Caco-2 (cell line): ENCODE measurements at regions not wholly inside any gene's neighbourhood (a gene's known extent, or its start where the extent isn't known, plus 50 kb on each side); places are given as distances from the start of the nearest gene placed in this dataset.

ENCODE experiments used
- BruUV-seq: library from RNA; stranded (reverse); fragments of 400-500 nt; replicated peaks from 2 replicates; lab custom pipeline; 2021; lab: Mats Ljungman, UMichigan
- CTCF ChIA-PET: fragments of 300-600 bp; sonication (Branson Sonifier 250); formaldehyde crosslinking; loops from one replicate; lab custom pipeline; 2022; ENCODE audit warnings: antibody characterized with exemption; lab: Charles Lee
- POLR2A ChIA-PET: fragments of 300-600 bp; sonication (Branson Sonifier 250); formaldehyde crosslinking; loops from one replicate; lab custom pipeline; 2022; ENCODE audit warnings: antibody characterized with exemption; lab: Charles Lee
- DNase-seq, 2 experiments: peaks; one replicate each; pipeline versions ENCODE4 v3.0.0 to v3.0.0-alpha.2; 2020 to 2022
- H3K27me3 ChIP-seq: replicated peaks from 2 replicates; pipeline ENCODE4 v1.6.0; 2011; ENCODE audit warnings: low read length; ENCODE audit not compliant: control insufficient read depth, insufficient read depth
- H3K36me3 ChIP-seq: 2 replicates; pipeline ENCODE4 v1.5.1; 2011; ENCODE audit warnings: low read length; ENCODE audit not compliant: control insufficient read depth, insufficient read depth
- H3K4me1 ChIP-seq: fragments of 250-450 bp; sonication (Bioruptor Pico); 2 replicates; pipeline ENCODE4 v1.5.1; 2020; ENCODE audit warnings: mild to moderate bottlenecking
- H3K4me3 ChIP-seq: 2 replicates; pipeline ENCODE4 v1.5.1; 2011; ENCODE audit warnings: low read depth, mild to moderate bottlenecking, control low read depth, low read length
- H3K9me3 ChIP-seq: fragments of 250-450 bp; sonication (Bioruptor Pico); 2 replicates; pipeline ENCODE4 v1.5.1; 2020; ENCODE audit warnings: mild to moderate bottlenecking, moderate library complexity
- H3K27ac Mint-ChIP-seq: one replicate; pipeline ENCODE4 v1.8.0; 2022; ENCODE audit warnings: mixed read lengths; ENCODE audit not compliant: unreplicated experiment
- H3K27me3 Mint-ChIP-seq: one replicate; pipeline ENCODE4 v1.8.0; 2022; ENCODE audit warnings: mixed read lengths; ENCODE audit not compliant: insufficient read depth, unreplicated experiment
- H3K36me3 Mint-ChIP-seq: one replicate; pipeline ENCODE4 v1.8.0; 2022; ENCODE audit warnings: mild to moderate bottlenecking, mixed read lengths; ENCODE audit not compliant: insufficient read depth, unreplicated experiment
- H3K4me1 Mint-ChIP-seq: one replicate; pipeline ENCODE4 v1.8.0; 2022; ENCODE audit warnings: low read depth, mixed read lengths; ENCODE audit not compliant: unreplicated experiment
- H3K4me3 Mint-ChIP-seq: one replicate; pipeline ENCODE4 v1.8.0; 2022; ENCODE audit warnings: mild to moderate bottlenecking, moderate library complexity, mixed read lengths; ENCODE audit not compliant: unreplicated experiment
- H3K9me3 Mint-ChIP-seq: one replicate; pipeline ENCODE4 v1.8.0; 2022; ENCODE audit warnings: mixed read lengths; ENCODE audit not compliant: unreplicated experiment
- CTCF ChIP-seq, 2 experiments: fragments of 200-600 bp in 1 of 2; IDR thresholded peaks; 1 replicate in 1 of 2; 2 replicates in 1 of 2; pipeline versions ENCODE4 v1.5.1 to v1.8.0; 2011 to 2022; ENCODE audit warnings: antibody characterized with exemption in 1 of 2, control low read depth in 1 of 2, inconsistent platforms in 1 of 2, low read depth in 1 of 2, low read length in 1 of 2, mild to moderate bottlenecking in 1 of 2, moderate library complexity in 1 of 2; ENCODE audit not compliant: insufficient read depth in 1 of 2, severe bottlenecking in 1 of 2, unreplicated experiment in 1 of 2
- intact Hi-C: fragments of 100-400 bp; cut with micrococcal nuclease; formaldehyde crosslinking; loops from one replicate; pipeline ENCODE4 v1.10.0; 2022; ENCODE audit not compliant: unreplicated experiment

GRCh38 chr1:191368891-191369654 lies 789.2 kb upstream of the RGS18 start:
- Histone ChIP-seq H3K9me3 (no peaks in the 10 kb centered on the region), H3K27me3 (no peaks in the 10 kb centered on the region), H3K36me3 (no peaks in the 10 kb centered on the region), H3K4me1 (no peaks in the 10 kb centered on the region), H3K4me3 (no peak overlapping the region)
- Mint-ChIP-seq H3K4me1 (no peaks in the 10 kb centered on the region), H3K27ac (no peak overlapping the region), H3K27me3 (no peaks in the 10 kb centered on the region), H3K4me3 (no peak overlapping the region), H3K9me3 (no peaks in the 10 kb centered on the region), H3K36me3 (no peaks in the 10 kb centered on the region)
- DNase-seq, result no peak
- ChIA-PET POLR2A (no interaction called here), CTCF (no interaction called here)
- BruUV-seq, result no TSS peak
- intact Hi-C loops, result no loop called here
- no peak for TF ChIP-seq CTCF (IDR thresholded peaks at IDR 0.05; ENCODE audit: insufficient read depth in 1 of 2, low read depth in 1 of 2, low read length in 1 of 2, severe bottlenecking in 1 of 2, unreplicated experiment in 1 of 2)

- ChIA-PET CTCF (no interaction called here), POLR2A (no interaction called here)
- DNase-seq, result no peak
- no peak overlapping the region for H3K4me3 ChIP-seq
- no peaks in the 10 kb centered on the region for H3K36me3 Mint-ChIP-seq
- H3K4me1 Mint-ChIP-seq, result no peaks in the 10 kb centered on the region
- no peak overlapping the region for H3K4me3 Mint-ChIP-seq
- H3K4me1 ChIP-seq, result no peaks in the 10 kb centered on the region
- intact Hi-C loops, result no loop called here
- H3K27ac Mint-ChIP-seq, result no peak overlapping the region
- TF ChIP-seq CTCF (IDR thresholded peaks at IDR 0.05; ENCODE audit: insufficient read depth in 1 of 2, low read depth in 1 of 2, low read length in 1 of 2, severe bottlenecking in 1 of 2, unreplicated experiment in 1 of 2), result no peak
- no peaks in the 10 kb centered on the region for H3K27me3 ChIP-seq
- no peaks in the 10 kb centered on the region for H3K36me3 ChIP-seq
- BruUV-seq, result no TSS peak
- no peaks in the 10 kb centered on the region for H3K9me3 ChIP-seq
- H3K9me3 Mint-ChIP-seq, result peaks cover 19% of the 10 kb centered on the region
- H3K27me3 Mint-ChIP-seq, result no peaks in the 10 kb centered on the region
Observed at GRCh38 chr1:191371626-191372025, 786.6 kb upstream of the RGS18 start.

GRCh38 chr1:191388283-191388682 lies 770.0 kb upstream of the RGS18 start:
- H3K36me3 Mint-ChIP-seq, result no peaks in the 10 kb centered on the region
- no peak for DNase-seq
- intact Hi-C loops, result no loop called here
- H3K27me3 Mint-ChIP-seq, result no peaks in the 10 kb centered on the region
- no peaks in the 10 kb centered on the region for H3K4me1 ChIP-seq
- BruUV-seq, result no TSS peak
- ChIA-PET CTCF (no interaction called here), POLR2A (no interaction called here)
- H3K4me1 Mint-ChIP-seq, result no peaks in the 10 kb centered on the region
- H3K36me3 ChIP-seq, result no peaks in the 10 kb centered on the region
- peaks cover 10% of the 10 kb centered on the region; the same call in 1 of the 2 replicates for H3K9me3 ChIP-seq
- no peak for TF ChIP-seq CTCF (IDR thresholded peaks at IDR 0.05; ENCODE audit: insufficient read depth in 1 of 2, low read depth in 1 of 2, low read length in 1 of 2, severe bottlenecking in 1 of 2, unreplicated experiment in 1 of 2)
- H3K4me3 ChIP-seq, result no peak overlapping the region
- H3K27me3 ChIP-seq, result no peaks in the 10 kb centered on the region
- no peak overlapping the region for H3K27ac Mint-ChIP-seq
- H3K9me3 Mint-ChIP-seq, result peaks cover 29% of the 10 kb centered on the region
- H3K4me3 Mint-ChIP-seq, result no peak overlapping the region
